ENCODE measurements at regions not wholly inside any gene's neighbourhood (a gene's known extent, or its start where the extent isn't known, plus 50 kb on each side); places are given as distances from the start of the nearest gene placed in this dataset.

- TF ChIP-seq CTCF (IDR thresholded peaks at IDR 0.05), result peak; percentile 55 to 59
- Histone ChIP-seq H3K4me1 (peaks cover 0 to 72% (median 31%) of the 10 kb centered on the region in 4 donors), H3K36me3 (no peaks in the 10 kb centered on the region), H3K27ac (peak overlapping the region; percentile 62 to 71), H3K9me3 (no peaks in the 10 kb centered on the region), H3K4me3 (no peak overlapping the region), H3K27me3 (no peaks in the 10 kb centered on the region)
- intact Hi-C loops (cut with DNase I; ENCODE audit: low total_unique reads), result loop anchor here (10.0 kb wide), 2 partner anchors 92 to 222 kb away; partner anchors contain the start of genes ITGA1 and PELO
- DNase-seq, result peak; percentile 41 to 66
Measured at GRCh38 chr5:52693280-52693679, 94.4 kb upstream of the ITGA1 start.

GRCh38 chr5:52693836-52694235, 93.9 kb upstream of the ITGA1 start:
- DNase-seq, result no peak
- intact Hi-C loops (cut with DNase I; ENCODE audit: low total_unique reads), result loop anchor here (10.0 kb wide), 2 partner anchors 91 to 221 kb away; partner anchors contain the start of genes ITGA1 and PELO
- TF ChIP-seq CTCF (IDR thresholded peaks at IDR 0.05), result no peak
- H3K4me3 ChIP-seq, result no peak overlapping the region
- H3K4me1 ChIP-seq, result peaks cover 0 to 72% (median 31%) of the 10 kb centered on the region in 4 donors
- peak overlapping the region; percentile 62 to 71 for H3K27ac ChIP-seq
- H3K9me3 ChIP-seq, result no peaks in the 10 kb centered on the region
- H3K27me3 ChIP-seq, result no peaks in the 10 kb centered on the region
- no peaks in the 10 kb centered on the region for H3K36me3 ChIP-seq

DNA sequence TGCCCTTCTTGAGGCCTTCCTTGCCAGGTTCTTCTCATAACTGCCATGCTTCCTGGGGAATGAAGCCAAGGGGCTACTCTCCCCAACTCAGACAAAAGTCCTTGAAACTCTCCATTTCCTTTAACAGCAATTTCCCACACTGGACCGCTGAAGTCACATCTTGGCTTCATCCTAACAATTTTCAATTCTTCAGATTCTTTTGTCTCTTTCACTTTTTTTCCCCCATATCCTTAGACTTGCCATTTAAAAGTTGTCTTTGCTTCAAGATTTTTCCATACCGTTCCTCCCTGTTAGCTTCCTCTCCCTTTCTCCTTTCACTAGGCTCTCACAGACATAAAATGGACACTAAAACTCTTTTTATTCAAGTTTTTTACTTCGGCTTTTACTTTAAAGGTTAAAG, 93.1 kb upstream of the ITGA1 start:
- no peak for DNase-seq
- H3K4me1 ChIP-seq, result peaks cover 0 to 71% (median 31%) of the 10 kb centered on the region in 4 donors
- H3K27ac ChIP-seq, result peak overlapping the region; percentile 62 to 71
- no peak for TF ChIP-seq CTCF (IDR thresholded peaks at IDR 0.05)
- H3K9me3 ChIP-seq, result no peaks in the 10 kb centered on the region
- no peaks in the 10 kb centered on the region for H3K36me3 ChIP-seq
- intact Hi-C loops (cut with DNase I; ENCODE audit: low total_unique reads), result loop anchor here (10.0 kb wide), 2 partner anchors 90 to 220 kb away; partner anchors contain the start of genes ITGA1 and PELO
- H3K4me3 ChIP-seq, result peak overlapping the region; percentile 13 to 29
- H3K27me3 ChIP-seq, result no peaks in the 10 kb centered on the region

GRCh38 chr5:52702877-52703276, 84.8 kb upstream of the ITGA1 start:
- H3K27ac ChIP-seq, result peak overlapping the region; percentile 20 to 38
- no peak overlapping the region for H3K4me3 ChIP-seq
- no peaks in the 10 kb centered on the region for H3K36me3 ChIP-seq
- no peaks in the 10 kb centered on the region for H3K27me3 ChIP-seq
- no peaks in the 10 kb centered on the region for H3K9me3 ChIP-seq
- no peak for DNase-seq
- intact Hi-C loops (cut with DNase I; ENCODE audit: low total_unique reads), result no loop called here
- H3K4me1 ChIP-seq, result peaks cover 0 to 26% (median 3%) of the 10 kb centered on the region in 4 donors
- TF ChIP-seq CTCF (IDR thresholded peaks at IDR 0.05), result no peak

GRCh38 chr5:52703321-52703720, 84.4 kb upstream of the ITGA1 start:
- intact Hi-C loops (cut with DNase I; ENCODE audit: low total_unique reads), result no loop called here
- Histone ChIP-seq H3K9me3 (no peaks in the 10 kb centered on the region), H3K4me1 (peaks cover 0 to 30% (median 4%) of the 10 kb centered on the region in 4 donors), H3K27me3 (no peaks in the 10 kb centered on the region), H3K36me3 (no peaks in the 10 kb centered on the region), H3K4me3 (no peak overlapping the region), H3K27ac (peak overlapping the region; percentile 20 to 38)
- no peak for TF ChIP-seq CTCF (IDR thresholded peaks at IDR 0.05)
- no peak for DNase-seq

DNA sequence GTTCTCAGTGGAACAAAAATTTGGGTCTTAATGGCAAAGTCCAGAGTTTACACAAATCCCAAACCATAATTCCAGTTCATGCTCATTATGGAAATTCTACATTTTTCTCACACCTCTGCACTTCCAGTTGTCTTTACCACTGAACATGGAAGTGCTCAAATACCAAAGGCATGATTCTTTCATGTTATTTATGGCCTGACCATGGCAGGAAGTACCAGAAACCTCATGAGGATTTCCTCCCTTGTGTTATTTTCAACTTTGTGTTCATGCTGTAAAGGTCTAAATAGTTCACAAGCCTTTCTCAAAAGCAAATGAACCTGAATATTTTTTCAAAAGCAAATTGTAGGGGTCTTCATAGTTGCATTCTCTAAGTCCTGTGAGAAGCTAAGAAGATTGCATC, 82.0 kb upstream of the ITGA1 start:
- no peak overlapping the region for H3K27ac ChIP-seq
- H3K4me3 ChIP-seq, result no peak overlapping the region
- peaks cover 0 to 48% (median 10%) of the 10 kb centered on the region in 4 donors for H3K4me1 ChIP-seq
- no peaks in the 10 kb centered on the region for H3K27me3 ChIP-seq
- no peak for TF ChIP-seq CTCF (IDR thresholded peaks at IDR 0.05)
- DNase-seq, result no peak
- H3K9me3 ChIP-seq, result no peaks in the 10 kb centered on the region
- intact Hi-C loops (cut with DNase I; ENCODE audit: low total_unique reads), result no loop called here
- H3K36me3 ChIP-seq, result no peaks in the 10 kb centered on the region

All from tibial artery (tissue), 4 donors.